ENCODE measurements at regions not wholly inside any gene's neighbourhood (a gene's known extent, or its start where the extent isn't known, plus 50 kb on each side); places are given as distances from the start of the nearest gene placed in this dataset.

DNA sequence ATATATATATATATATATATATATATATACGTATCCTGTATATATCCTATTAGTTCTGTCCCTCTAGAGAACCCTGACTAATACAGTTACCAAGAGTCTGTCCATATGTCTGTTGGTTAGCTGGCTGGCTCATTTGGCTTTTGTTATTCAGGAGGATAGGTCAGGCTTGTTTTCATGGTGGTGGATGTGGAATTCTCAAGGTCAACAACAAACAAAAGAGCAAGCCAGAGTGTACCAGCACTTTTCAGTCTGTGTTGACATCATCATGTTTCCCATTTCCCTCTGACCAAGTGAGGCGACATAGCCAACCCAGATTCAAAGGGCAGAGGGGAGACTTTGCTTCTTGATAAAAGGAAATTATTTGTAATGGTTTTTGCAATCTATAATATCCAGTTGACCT, 88.5 kb upstream of the PTCHD4 start:
- Histone ChIP-seq H3K9me3 (ENCODE audit: control insufficient read depth, insufficient read depth, low read length) (no peaks in the 10 kb centered on the region), H3K36me3 (ENCODE audit: control insufficient read depth, insufficient read depth, low read length) (no peaks in the 10 kb centered on the region), H3K4me1 (ENCODE audit: control insufficient read depth, insufficient read depth, low read length) (no peaks in the 10 kb centered on the region), H3K27ac (ENCODE audit: low read depth, low read length) (no peak overlapping the region), H3K4me3 (ENCODE audit: low read depth, low read length) (no peak overlapping the region), H3K27me3 (ENCODE audit: control insufficient read depth, insufficient read depth, low read length) (no peaks in the 10 kb centered on the region)
- DNase-seq (ENCODE audit: low read depth in 4 of 6, low spot score in 6 of 6) = no peak
- no CpG with 5 or more reads among the region's 2 CpGs for whole genome bisulfite sequencing (ENCODE audit: insufficient coverage)

DNA sequence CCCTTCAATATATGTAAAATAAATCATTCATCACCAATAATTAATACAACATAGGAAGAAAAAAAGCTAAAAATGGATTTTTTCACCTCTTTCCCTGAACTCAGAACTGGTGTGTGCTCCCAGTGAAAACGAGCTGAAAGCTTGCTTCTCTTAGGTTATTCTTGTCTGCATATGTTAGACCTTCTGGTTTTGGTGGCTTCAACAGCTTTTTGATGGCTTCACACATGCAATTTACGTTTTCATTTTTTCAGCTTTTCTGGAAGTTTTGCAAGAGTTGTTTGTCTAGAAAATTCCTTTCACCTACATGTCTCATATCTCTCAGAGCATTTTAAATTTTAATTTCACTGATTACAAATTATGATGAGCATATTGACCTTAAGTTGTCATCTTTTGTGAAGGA, 86.9 kb upstream of the PTCHD4 start:
- no peaks in the 10 kb centered on the region for H3K27me3 ChIP-seq (ENCODE audit: control insufficient read depth, insufficient read depth, low read length)
- DNase-seq (ENCODE audit: low read depth in 4 of 6, low spot score in 6 of 6) = peak in 1 of 6 donors; percentile 36

DNA sequence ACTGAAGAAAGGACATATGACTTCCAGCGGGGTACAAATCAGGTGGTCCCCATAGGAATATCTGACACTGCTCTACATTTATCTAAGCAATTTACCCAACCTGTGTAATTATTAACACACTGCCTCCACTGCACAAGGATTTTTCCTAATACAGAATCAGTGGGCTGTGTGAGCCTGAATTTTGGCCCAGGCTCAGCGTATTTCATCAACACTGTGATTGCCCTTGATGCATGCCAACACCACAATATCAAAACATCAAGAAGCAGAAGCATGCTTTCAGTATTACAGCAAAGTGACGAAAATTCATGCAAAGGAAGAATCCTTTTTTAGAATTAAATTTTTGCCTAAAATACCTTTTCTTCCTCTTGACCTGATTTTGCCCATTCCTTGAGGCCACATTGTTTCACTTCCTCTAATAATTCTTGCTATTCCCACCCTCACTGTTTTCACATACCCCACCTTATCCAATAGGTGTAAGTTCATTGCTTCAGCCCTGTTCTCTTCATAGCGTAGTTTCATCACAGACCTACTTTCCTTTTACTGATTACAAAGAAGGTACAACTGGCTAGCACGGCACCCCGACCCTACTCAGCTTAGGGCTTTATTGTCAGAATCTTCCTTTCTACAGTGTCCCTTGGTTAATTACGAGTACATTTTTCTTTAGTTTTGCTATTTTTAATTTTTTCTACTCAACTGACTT, 83.7 kb upstream of the PTCHD4 start:
- H3K4me1 ChIP-seq (ENCODE audit: control insufficient read depth, insufficient read depth, low read length) = no peaks in the 10 kb centered on the region
- no peaks in the 10 kb centered on the region for H3K27me3 ChIP-seq (ENCODE audit: control insufficient read depth, insufficient read depth, low read length)
- H3K27ac ChIP-seq (ENCODE audit: low read depth, low read length) = no peak overlapping the region
- no peak overlapping the region for H3K4me3 ChIP-seq (ENCODE audit: low read depth, low read length)
- no peaks in the 10 kb centered on the region for H3K36me3 ChIP-seq (ENCODE audit: control insufficient read depth, insufficient read depth, low read length)
- DNase-seq (ENCODE audit: low read depth in 4 of 6, low spot score in 6 of 6) = peak in 2 of 6 donors; percentile 21 to 55
- WGBS (ENCODE audit: insufficient coverage) = 88% methylated on average over 6 of the region's 7 CpGs
- H3K9me3 ChIP-seq (ENCODE audit: control insufficient read depth, insufficient read depth, low read length) = no peaks in the 10 kb centered on the region

More for the DNA sequence above, 86.9 kb upstream of the PTCHD4 start:
- WGBS (ENCODE audit: insufficient coverage) = no CpG with 5 or more reads among the region's 2 CpGs
- no peaks in the 10 kb centered on the region for H3K36me3 ChIP-seq (ENCODE audit: control insufficient read depth, insufficient read depth, low read length)
- H3K27ac ChIP-seq (ENCODE audit: low read depth, low read length) = no peak overlapping the region
- no peaks in the 10 kb centered on the region for H3K9me3 ChIP-seq (ENCODE audit: control insufficient read depth, insufficient read depth, low read length)
- H3K4me3 ChIP-seq (ENCODE audit: low read depth, low read length) = no peak overlapping the region
- no peaks in the 10 kb centered on the region for H3K4me1 ChIP-seq (ENCODE audit: control insufficient read depth, insufficient read depth, low read length)

- no peak overlapping the region for H3K27ac ChIP-seq (ENCODE audit: low read depth, low read length)
- WGBS (ENCODE audit: insufficient coverage) = no CpG with 5 or more reads among the region's 2 CpGs
- no peaks in the 10 kb centered on the region for H3K27me3 ChIP-seq (ENCODE audit: control insufficient read depth, insufficient read depth, low read length)
- H3K36me3 ChIP-seq (ENCODE audit: control insufficient read depth, insufficient read depth, low read length) = no peaks in the 10 kb centered on the region
- no peak overlapping the region for H3K4me3 ChIP-seq (ENCODE audit: low read depth, low read length)
- no peaks in the 10 kb centered on the region for H3K4me1 ChIP-seq (ENCODE audit: control insufficient read depth, insufficient read depth, low read length)
- peak in 1 of 6 donors; percentile 20 for DNase-seq (ENCODE audit: low read depth in 4 of 6, low spot score in 6 of 6)
- H3K9me3 ChIP-seq (ENCODE audit: control insufficient read depth, insufficient read depth, low read length) = no peaks in the 10 kb centered on the region
Observed at GRCh38 chr6:48188158-48188557, 77.2 kb upstream of the PTCHD4 start.

DNA sequence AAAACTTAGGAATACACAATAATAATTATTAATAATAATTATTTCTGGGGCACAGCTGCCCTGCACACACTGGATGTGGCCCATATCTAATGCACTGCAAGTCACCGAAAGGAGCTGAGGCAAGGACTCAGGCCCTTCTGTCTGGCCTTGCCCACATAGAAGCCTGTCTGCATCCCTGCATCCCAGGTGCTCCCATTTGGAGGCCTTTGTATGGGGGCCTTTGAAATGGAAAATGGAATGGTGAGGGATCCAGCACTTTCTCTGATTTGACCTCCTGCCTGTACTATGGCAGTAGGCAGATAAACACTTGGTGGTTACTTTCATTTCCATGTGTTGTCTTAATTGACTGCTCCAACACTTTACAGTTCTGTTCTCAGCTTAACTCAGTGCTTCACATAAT, 75.7 kb upstream of the PTCHD4 start:
- H3K27ac ChIP-seq (ENCODE audit: low read depth, low read length) = no peak overlapping the region
- 100% methylated on average over 1 of the region's 1 CpG for WGBS (ENCODE audit: insufficient coverage)
- no peaks in the 10 kb centered on the region for H3K9me3 ChIP-seq (ENCODE audit: control insufficient read depth, insufficient read depth, low read length)
- H3K4me3 ChIP-seq (ENCODE audit: low read depth, low read length) = no peak overlapping the region
- no peaks in the 10 kb centered on the region for H3K27me3 ChIP-seq (ENCODE audit: control insufficient read depth, insufficient read depth, low read length)
- no peaks in the 10 kb centered on the region for H3K4me1 ChIP-seq (ENCODE audit: control insufficient read depth, insufficient read depth, low read length)
- DNase-seq (ENCODE audit: low read depth in 4 of 6, low spot score in 6 of 6) = no peak
- H3K36me3 ChIP-seq (ENCODE audit: control insufficient read depth, insufficient read depth, low read length) = no peaks in the 10 kb centered on the region

GRCh38 chr6:48184648-48185047, 73.7 kb upstream of the PTCHD4 start:
- Histone ChIP-seq H3K9me3 (ENCODE audit: control insufficient read depth, insufficient read depth, low read length) (no peaks in the 10 kb centered on the region), H3K27me3 (ENCODE audit: control insufficient read depth, insufficient read depth, low read length) (no peaks in the 10 kb centered on the region), H3K36me3 (ENCODE audit: control insufficient read depth, insufficient read depth, low read length) (no peaks in the 10 kb centered on the region), H3K27ac (ENCODE audit: low read depth, low read length) (no peak overlapping the region), H3K4me1 (ENCODE audit: control insufficient read depth, insufficient read depth, low read length) (no peaks in the 10 kb centered on the region), H3K4me3 (ENCODE audit: low read depth, low read length) (no peak overlapping the region)
- DNase-seq (ENCODE audit: low read depth in 4 of 6, low spot score in 6 of 6) = peak in 2 of 6 donors; percentile 42 to 72

DNA sequence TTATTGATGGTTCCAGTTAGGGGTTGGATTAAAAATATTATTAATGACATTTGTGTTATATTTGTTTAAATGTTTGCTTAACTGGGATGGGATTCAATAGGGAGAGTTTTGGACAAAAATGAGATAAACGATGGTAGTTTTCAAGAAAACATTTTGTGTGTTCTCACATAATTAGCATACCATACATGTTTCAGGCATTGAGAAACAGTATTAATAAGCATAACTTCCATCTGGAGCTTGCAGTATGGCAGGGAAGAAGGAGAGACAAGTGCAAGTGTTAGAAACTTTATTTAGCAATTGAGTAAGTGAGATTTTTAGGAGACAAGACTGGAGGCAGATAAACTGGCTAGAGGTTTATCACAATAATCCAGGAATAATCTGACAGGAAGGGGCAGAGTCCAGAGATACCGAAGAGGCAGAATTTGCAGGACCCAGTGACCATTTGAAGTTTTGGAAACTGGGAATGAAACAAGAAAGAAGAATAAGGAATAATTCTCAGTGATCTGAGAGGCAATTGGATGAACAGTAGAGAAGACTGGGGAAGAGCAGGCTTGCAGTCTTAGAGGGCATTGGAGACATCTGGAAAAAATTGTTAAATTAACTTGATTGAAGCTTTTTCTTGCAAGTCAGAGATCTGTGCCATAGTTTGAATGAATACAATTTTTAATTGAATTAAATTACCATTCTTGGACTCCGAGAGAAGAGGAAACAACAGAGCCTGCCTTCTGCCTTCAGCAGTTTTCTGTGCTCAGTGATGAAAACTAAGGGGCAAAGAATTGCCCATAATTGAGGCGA, 73.0 kb upstream of the PTCHD4 start:
- no peaks in the 10 kb centered on the region for H3K9me3 ChIP-seq (ENCODE audit: control insufficient read depth, insufficient read depth, low read length)
- H3K36me3 ChIP-seq (ENCODE audit: control insufficient read depth, insufficient read depth, low read length) = no peaks in the 10 kb centered on the region
- DNase-seq (ENCODE audit: low read depth in 4 of 6, low spot score in 6 of 6) = peak in 1 of 6 donors; percentile 71
- 70% methylated on average over 1 of the region's 4 CpGs for WGBS (ENCODE audit: insufficient coverage)
- H3K4me1 ChIP-seq (ENCODE audit: control insufficient read depth, insufficient read depth, low read length) = no peaks in the 10 kb centered on the region
- no peak overlapping the region for H3K4me3 ChIP-seq (ENCODE audit: low read depth, low read length)
- H3K27me3 ChIP-seq (ENCODE audit: control insufficient read depth, insufficient read depth, low read length) = no peaks in the 10 kb centered on the region
- no peak overlapping the region for H3K27ac ChIP-seq (ENCODE audit: low read depth, low read length)

DNA sequence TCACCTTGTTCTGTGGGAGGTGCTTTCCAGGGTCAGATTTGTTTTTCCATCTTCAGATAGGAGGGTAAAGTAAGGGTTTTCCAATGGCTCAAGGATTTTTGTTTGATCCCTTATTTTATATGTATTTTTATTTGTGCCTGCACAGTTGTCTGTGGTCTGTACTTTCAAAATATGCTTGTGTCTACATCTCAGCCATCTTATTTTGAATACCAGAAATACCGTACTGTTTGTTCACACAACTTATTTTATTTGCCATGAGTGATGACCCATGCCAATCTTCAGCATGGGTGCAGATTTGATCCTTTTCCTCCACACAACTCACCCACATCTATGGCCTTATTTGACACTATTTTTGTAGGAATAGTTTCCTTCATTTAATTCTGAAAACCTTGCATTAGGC, 72.2 kb upstream of the PTCHD4 start:
- no CpG with 5 or more reads among the region's 1 CpG for WGBS (ENCODE audit: insufficient coverage)
- DNase-seq (ENCODE audit: low read depth in 4 of 6, low spot score in 6 of 6) = no peak
- Histone ChIP-seq H3K36me3 (ENCODE audit: control insufficient read depth, insufficient read depth, low read length) (no peaks in the 10 kb centered on the region), H3K4me1 (ENCODE audit: control insufficient read depth, insufficient read depth, low read length) (no peaks in the 10 kb centered on the region), H3K9me3 (ENCODE audit: control insufficient read depth, insufficient read depth, low read length) (no peaks in the 10 kb centered on the region), H3K27me3 (ENCODE audit: control insufficient read depth, insufficient read depth, low read length) (no peaks in the 10 kb centered on the region), H3K4me3 (ENCODE audit: low read depth, low read length) (no peak overlapping the region), H3K27ac (ENCODE audit: low read depth, low read length) (no peak overlapping the region)

DNA sequence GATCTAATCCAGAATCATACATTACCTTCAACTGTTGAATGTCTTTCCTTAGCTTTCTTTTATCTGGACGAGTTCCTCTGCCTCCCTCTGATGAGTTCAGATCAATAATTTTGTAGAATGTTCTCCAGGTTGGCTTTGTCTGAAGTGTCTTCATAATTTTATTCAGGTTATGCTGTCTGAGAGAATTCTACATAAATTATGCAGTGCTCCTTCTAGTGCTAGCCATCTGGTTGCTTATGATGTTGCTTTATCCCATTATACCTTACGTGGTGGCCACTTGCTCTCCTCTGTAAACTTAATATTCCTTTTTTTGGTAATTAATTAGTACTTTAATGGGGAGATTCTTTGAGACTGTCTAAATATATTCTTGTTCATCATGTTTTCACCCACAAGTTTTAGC, 67.7 kb upstream of the PTCHD4 start:
- Histone ChIP-seq H3K27me3 (ENCODE audit: control insufficient read depth, insufficient read depth, low read length) (no peaks in the 10 kb centered on the region), H3K4me3 (ENCODE audit: low read depth, low read length) (no peak overlapping the region), H3K4me1 (ENCODE audit: control insufficient read depth, insufficient read depth, low read length) (no peaks in the 10 kb centered on the region), H3K27ac (ENCODE audit: low read depth, low read length) (no peak overlapping the region), H3K9me3 (ENCODE audit: control insufficient read depth, insufficient read depth, low read length) (no peaks in the 10 kb centered on the region), H3K36me3 (ENCODE audit: control insufficient read depth, insufficient read depth, low read length) (no peaks in the 10 kb centered on the region)
- no peak for DNase-seq (ENCODE audit: low read depth in 4 of 6, low spot score in 6 of 6)
- WGBS (ENCODE audit: insufficient coverage) = no CpG with 5 or more reads among the region's 2 CpGs

- no peaks in the 10 kb centered on the region for H3K9me3 ChIP-seq (ENCODE audit: control insufficient read depth, insufficient read depth, low read length)
- H3K36me3 ChIP-seq (ENCODE audit: control insufficient read depth, insufficient read depth, low read length) = no peaks in the 10 kb centered on the region
- 83% methylated on average over 1 of the region's 3 CpGs for WGBS (ENCODE audit: insufficient coverage)
- no peak for DNase-seq (ENCODE audit: low read depth in 4 of 6, low spot score in 6 of 6)
- no peak overlapping the region for H3K27ac ChIP-seq (ENCODE audit: low read depth, low read length)
- no peaks in the 10 kb centered on the region for H3K27me3 ChIP-seq (ENCODE audit: control insufficient read depth, insufficient read depth, low read length)
- H3K4me3 ChIP-seq (ENCODE audit: low read depth, low read length) = no peak overlapping the region
- no peaks in the 10 kb centered on the region for H3K4me1 ChIP-seq (ENCODE audit: control insufficient read depth, insufficient read depth, low read length)
Observed at GRCh38 chr6:48177786-48178185, 66.8 kb upstream of the PTCHD4 start.
